Transverse colon (tissue), 4 donors: ENCODE measurements at regions not wholly inside any gene's neighbourhood (a gene's known extent, or its start where the extent isn't known, plus 50 kb on each side); places are given as distances from the start of the nearest gene placed in this dataset.

ENCODE experiments used
- CTCF ChIP-seq, 5 experiments: fragments of 200-600 bp in 3 of 5; fragments of 450-650 bp in 2 of 5; sonication (generic) in 3 of 5; IDR thresholded peaks; 1 replicate in 2 of 5; 2 replicates in 3 of 5; pipeline ENCODE4 v1.5.1; 2016 to 2017; ENCODE audit warnings: antibody characterized with exemption in 5 of 5, inconsistent platforms in 3 of 5, mild to moderate bottlenecking in 2 of 5, moderate library complexity in 1 of 5
- EP300 ChIP-seq: sonication (generic); formaldehyde crosslinking; IDR thresholded peaks from one replicate; pipeline ENCODE4 v1.6.1; 2017; ENCODE audit warnings: antibody characterized with exemption, low read depth
- POLR2A ChIP-seq: fragments of 450-650 bp; IDR thresholded peaks from one replicate; pipeline ENCODE4 v1.6.1; 2016; ENCODE audit warnings: antibody characterized with exemption, mild to moderate bottlenecking, moderate library complexity
- POLR2AphosphoS5 ChIP-seq, 3 donors: sonication (generic); formaldehyde crosslinking; IDR thresholded peaks; one replicate each; pipeline ENCODE4 v1.6.1; 2016; ENCODE audit warnings: antibody characterized with exemption in 3 of 3

GRCh38 chr10:78914060-78914378 is 154.7 kb upstream of the ZMIZ1 start:
- TF ChIP-seq POLR2A, result no peak
- no peak for TF ChIP-seq CTCF (IDR thresholded peaks at IDR 0.05)
- no peak for TF ChIP-seq EP300
- no peak for TF ChIP-seq POLR2AphosphoS5 (IDR thresholded peaks at IDR 0.05)
